GM18867 (cell line): ENCODE measurements at regions not wholly inside any gene's neighbourhood (a gene's known extent, or its start where the extent isn't known, plus 50 kb on each side); places are given as distances from the start of the nearest gene placed in this dataset.
"Not testable (repeated sequence)": the region's sequence is repeated elsewhere in the genome, so short reads cannot be mapped to it uniquely, and the experiment has no call there.

Source experiments
- ATAC-seq: cut with Tn5 transposase; IDR thresholded peaks from one replicate; pipeline ENCODE4 v1.9.1; 2021; ENCODE audit warnings: mild to moderate bottlenecking, moderate library complexity; ENCODE audit not compliant: unreplicated experiment

GRCh38 chrX:39766855-39767254 is 330.9 kb downstream of the BCOR start:
- no peak for ATAC-seq

GRCh38 chrX:39767446-39767845 is 330.3 kb downstream of the BCOR start:
- no peak for ATAC-seq

- no peak for ATAC-seq
Observed at GRCh38 chrX:39769748-39770147, 328.0 kb downstream of the BCOR start.

GRCh38 chrX:39771089-39771488 is 326.7 kb downstream of the BCOR start:
- ATAC-seq: no peak

- no peak for ATAC-seq
Observed at GRCh38 chrX:39772057-39772832, 325.5 kb downstream of the BCOR start.

- ATAC-seq: no peak
Observed at GRCh38 chrX:39773150-39773549, 324.6 kb downstream of the BCOR start.

- no peak for ATAC-seq
Observed at GRCh38 chrX:39773923-39774773, 323.6 kb downstream of the BCOR start.

- no peak for ATAC-seq
Observed at GRCh38 chrX:39774774-39775328, 322.9 kb downstream of the BCOR start.

- ATAC-seq: no peak
Observed at GRCh38 chrX:39777623-39778025, 320.1 kb downstream of the BCOR start.

GRCh38 chrX:39779952-39780783 is 317.6 kb downstream of the BCOR start:
- no peak for ATAC-seq

GRCh38 chrX:39782276-39782675 is 315.5 kb downstream of the BCOR start:
- ATAC-seq: no peak

- ATAC-seq: no peak
Observed at GRCh38 chrX:39787999-39788398, 309.8 kb downstream of the BCOR start.

- no peak for ATAC-seq
Observed at GRCh38 chrX:39788521-39788920, 309.2 kb downstream of the BCOR start.

- no peak for ATAC-seq
Observed at GRCh38 chrX:39791691-39792090, 306.1 kb downstream of the BCOR start.

- ATAC-seq: no peak
Observed at GRCh38 chrX:39795605-39796004, 302.2 kb downstream of the BCOR start.

- no peak for ATAC-seq
Observed at GRCh38 chrX:39796856-39797255, 300.9 kb downstream of the BCOR start.

- not testable (repeated sequence) for ATAC-seq
Observed at GRCh38 chrX:39798488-39798887, 299.3 kb downstream of the BCOR start.

- no peak for ATAC-seq
Observed at GRCh38 chrX:39802354-39802753, 295.4 kb downstream of the BCOR start.

- ATAC-seq: no peak
Observed at GRCh38 chrX:39802908-39803307, 294.9 kb downstream of the BCOR start.

- no peak for ATAC-seq
Observed at GRCh38 chrX:39805022-39805421, 292.7 kb downstream of the BCOR start.

- no peak for ATAC-seq
Observed at GRCh38 chrX:39805825-39806224, 291.9 kb downstream of the BCOR start.
